Fibroblast of upper back skin (primary cell): ENCODE measurements at regions not wholly inside any gene's neighbourhood (a gene's known extent, or its start where the extent isn't known, plus 50 kb on each side); places are given as distances from the start of the nearest gene placed in this dataset.

Experiments used
- DNase-seq: peaks from one replicate; pipeline ENCODE4 v3.0.0-alpha.2; 2013

GRCh38 chr1:81695741-81696140, 105.0 kb upstream of the ADGRL2 start:
- peak; percentile 93 for DNase-seq

DNA sequence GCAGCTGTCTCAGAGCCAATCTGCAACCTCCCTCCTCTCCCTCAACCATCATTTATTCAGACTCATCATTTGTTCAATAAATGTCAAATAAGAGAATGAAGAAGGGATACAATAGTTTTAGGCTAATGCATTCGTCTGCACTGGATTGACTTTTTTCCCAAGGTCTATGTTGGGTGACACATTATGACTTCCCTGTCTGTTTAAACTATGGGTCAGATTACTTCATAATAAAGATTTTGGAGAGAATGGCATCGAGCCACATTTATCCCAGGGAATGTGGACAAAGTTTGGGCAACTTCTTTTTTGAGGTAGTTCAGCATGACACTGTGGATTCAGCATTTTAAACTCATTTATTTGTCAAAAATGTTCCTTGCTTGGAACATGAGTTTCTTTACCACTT, 107.4 kb upstream of the ADGRL2 start:
- no peak for DNase-seq

DNA sequence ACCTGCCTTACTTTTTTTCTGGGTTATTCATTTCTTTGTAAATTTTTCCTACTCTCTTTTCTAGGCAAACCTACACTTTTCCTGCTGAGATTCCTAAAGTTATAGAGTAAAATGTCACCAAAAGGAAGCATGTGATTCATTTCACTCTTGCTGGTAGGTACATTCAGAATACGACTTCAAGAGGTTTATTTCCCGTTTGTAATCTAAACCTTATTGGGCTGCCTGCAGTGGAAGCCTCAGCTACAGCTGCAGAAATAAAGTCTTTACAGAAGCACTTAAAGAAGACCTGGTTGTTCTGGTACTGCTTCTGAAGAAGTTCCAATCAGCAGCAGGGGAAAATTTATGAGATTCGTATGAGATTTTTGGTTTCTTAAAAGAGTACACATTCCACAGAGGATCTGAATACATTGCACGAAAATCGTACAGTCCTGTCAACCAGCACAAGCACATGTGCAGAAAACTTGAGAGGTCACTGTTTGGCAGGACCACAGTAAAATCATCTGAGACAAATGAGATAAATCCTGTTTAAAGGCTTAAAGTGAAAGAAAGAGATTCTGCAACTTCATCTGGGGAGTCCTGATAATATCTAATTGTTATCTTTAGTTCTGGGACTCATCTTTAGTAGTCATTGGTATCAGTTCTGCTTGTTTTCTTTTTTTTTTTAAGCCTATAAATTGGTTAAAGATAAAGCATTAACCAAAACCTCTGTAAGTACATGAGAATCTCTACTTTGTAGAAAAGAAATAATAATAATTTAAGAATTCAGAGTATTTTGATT, 109.9 kb upstream of the ADGRL2 start:
- DNase-seq, result peak; percentile 63

DNA sequence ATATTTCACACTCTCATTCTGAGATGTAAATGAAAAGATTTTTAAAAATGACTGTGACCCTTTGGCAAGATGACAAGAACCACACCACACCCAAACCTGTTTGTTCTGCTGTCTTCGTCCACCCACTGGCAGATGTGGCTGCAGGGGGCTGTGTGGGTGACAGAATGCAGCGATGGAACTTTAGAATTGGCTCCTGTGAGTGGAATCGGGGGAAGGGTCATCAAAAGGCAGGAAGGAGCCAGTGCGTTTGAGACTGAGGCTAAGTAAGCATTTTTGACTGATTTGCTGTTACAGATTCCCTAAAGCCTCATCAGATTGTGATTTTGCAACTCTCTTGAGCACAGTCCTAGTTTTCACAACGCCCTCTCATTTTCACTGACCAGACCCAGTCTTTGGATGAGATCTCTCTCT, 111.2 kb upstream of the ADGRL2 start:
- DNase-seq, result peak; percentile 85

DNA sequence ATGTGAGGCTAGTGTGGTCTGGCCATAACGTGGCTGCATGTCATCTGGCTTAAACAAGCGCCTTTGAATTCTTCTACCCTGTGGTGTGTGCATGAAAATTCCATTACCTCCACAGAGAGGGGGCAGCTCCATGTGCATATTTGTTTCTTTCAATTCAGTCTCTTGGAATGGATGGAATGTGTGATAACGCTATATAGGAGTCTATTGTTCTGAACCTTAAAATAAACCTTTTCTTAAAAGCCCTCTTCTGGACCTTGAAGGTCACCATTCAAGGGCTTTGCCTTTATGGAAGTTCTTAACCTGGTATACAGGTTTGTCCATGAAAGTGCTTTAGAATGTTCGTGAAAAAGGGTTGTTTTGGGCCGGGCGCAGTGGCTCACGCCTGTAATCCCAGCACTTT, 118.2 kb upstream of the ADGRL2 start:
- peak; percentile 89 for DNase-seq

GRCh38 chr1:81681601-81682266, 119.0 kb upstream of the ADGRL2 start:
- peak; percentile 39 for DNase-seq

DNA sequence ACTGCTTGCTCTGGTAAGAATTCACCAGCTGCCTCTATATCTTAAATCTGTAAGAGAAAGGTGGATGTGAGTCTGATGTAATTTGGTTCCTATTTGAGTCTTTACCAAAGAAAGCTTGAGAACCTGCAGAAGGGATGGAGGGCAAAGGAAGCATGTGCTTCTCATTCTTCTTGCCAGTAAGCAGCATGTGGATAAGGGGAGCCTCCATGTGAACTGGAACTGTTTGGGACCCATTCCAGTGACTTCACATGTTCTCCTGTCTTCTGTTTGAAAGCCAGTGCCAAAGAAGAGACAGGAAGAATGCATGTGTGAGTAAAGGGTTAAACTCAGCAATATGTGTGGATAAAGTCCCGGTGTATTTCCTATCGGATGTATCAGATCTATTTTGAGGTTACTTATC, 119.6 kb upstream of the ADGRL2 start:
- peak; percentile 14 for DNase-seq

DNA sequence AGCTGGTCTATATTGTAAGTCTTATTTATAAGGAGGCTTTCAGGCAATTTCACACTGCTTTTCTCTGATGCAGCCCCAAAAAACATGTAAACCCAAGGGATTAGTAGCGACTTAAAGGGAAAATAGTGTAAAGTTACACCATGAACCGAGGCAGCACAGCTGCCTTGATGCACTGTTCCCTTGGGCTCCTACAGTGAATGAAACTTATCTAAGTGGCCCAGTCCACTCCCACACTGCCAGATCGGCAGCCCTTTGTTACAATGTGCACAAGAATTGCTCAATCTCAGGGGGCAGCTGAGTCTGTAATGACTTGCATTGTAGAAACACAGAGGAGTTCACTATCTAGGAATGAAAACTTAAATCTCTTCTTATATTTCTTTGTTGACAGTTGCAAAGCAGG, 120.8 kb upstream of the ADGRL2 start:
- DNase-seq, result peak; percentile 31

DNA sequence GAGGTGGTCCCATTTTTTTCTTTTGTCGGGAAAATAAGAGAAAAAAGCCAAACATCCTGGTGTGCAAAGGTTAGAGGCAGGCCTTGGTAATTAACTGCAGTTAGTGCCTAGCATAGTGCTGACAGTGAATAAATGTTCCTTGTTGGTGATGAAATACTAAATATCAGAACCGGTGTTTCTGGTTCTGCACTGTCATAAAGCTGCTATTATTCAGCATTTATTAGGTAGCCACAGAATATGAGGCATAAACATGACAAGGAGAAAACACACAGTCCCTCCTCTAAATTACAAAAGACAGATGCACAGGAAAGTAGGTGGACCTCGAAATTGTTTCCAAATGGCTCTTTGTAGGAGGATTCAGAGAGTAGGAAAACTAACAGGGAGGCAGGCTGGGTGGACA, 122.0 kb upstream of the ADGRL2 start:
- DNase-seq, result no peak

- DNase-seq, result no peak
Observed at GRCh38 chr1:81672766-81673165, 128.0 kb upstream of the ADGRL2 start.

DNA sequence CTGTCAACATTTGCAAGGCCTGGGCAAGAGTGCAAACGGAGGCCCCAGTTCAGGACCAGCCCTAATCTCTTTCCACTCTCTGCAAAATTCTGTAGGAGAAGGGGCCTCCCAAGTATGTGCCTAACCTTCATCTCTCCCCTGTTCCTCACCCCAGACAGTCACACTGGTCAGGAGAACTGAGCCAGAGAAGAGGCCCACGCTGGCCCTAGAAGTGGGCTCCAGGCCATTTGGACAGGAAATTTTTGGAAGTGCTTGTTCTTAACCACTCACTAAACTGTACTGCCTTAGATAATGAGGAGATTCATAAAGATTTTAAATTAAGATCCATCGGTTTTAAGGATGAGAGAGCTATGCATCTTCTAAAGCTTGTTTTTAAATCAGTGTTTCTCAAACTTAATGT, 129.7 kb upstream of the ADGRL2 start:
- no peak for DNase-seq

DNA sequence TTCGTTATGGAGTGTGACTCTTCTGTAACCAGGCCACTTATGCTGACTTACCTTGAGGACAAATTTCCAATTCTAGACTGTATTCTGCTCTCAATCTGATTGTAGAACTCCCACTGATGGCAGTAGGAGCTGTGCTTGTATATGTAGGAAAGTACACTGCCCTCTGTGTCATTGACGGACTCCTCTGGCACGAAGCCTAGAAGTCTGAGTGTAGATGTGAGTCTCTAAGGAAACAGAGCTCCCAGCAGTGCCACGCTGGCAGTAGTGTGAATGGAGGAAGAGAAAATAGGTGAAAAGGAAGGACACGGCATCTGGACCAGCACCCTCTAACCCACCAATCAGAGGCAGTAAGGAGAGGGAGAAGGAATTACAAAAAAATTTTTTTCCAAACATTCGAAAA, 130.4 kb upstream of the ADGRL2 start:
- DNase-seq, result peak; percentile 93

GRCh38 chr1:81666586-81666985, 134.1 kb upstream of the ADGRL2 start:
- DNase-seq, result peak; percentile 42

GRCh38 chr1:81664341-81664740, 136.4 kb upstream of the ADGRL2 start:
- peak; percentile 88 for DNase-seq

GRCh38 chr1:81662913-81663526, 137.7 kb upstream of the ADGRL2 start:
- no peak for DNase-seq

DNA sequence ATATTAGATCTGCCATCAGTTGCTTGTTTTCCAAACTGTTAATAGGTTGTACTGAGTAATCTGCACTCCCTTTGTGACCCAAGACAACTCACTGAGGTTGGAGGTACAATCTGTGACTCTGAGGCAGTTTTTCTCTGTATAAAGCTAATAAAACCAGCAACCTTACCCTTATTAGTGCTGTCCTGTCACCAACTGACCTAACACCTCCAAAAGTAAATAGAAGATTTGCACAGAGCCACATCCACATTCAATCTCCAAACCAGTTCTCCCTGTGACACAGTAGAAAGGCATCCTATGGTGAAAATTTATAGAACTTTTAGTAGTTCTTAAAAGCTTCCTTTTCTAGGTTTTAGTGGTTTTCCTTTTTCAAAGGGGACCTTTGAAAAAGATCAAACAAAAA, 140.4 kb upstream of the ADGRL2 start:
- peak; percentile 36 for DNase-seq

DNA sequence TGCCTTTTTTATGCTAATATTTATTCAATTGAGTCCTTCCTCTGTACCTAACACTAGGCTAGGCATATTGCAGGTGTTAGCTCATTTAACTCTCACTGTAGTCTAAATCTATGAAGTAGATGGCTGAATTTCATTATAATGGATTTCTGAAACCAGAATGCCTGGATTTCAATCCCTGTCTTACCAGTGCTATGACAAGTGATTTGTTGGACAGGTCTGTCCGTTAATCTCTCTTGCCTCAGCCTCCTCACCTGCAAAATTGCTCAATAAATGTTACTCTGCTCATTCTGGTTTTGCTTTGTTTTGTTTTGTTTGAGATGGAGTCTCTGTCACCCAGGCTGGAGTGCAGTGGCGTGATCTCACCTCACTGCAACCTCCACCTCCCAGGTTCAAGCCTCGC, 146.1 kb upstream of the ADGRL2 start:
- no peak for DNase-seq

DNA sequence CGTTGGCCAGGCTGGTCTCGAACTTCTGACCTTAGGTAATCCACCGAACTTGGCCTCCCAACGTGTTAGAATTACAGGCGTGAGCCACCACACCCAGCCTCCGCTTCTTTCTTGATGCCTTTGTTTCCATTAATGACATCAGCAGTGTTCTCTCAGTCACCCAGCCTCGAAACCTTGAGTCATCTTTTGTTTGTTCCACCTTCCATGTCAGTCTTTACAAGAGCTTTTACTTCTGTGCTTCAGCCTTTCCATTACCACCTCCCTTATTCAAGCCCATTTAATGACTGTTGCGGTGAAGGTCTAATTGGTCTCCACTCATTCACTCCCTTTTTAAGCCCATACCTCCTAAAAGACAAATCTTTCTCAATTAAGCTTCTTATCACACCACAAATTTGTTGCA, 146.6 kb upstream of the ADGRL2 start:
- DNase-seq, result no peak

- DNase-seq, result no peak
Observed at GRCh38 chr1:81650776-81651175, 150.0 kb upstream of the ADGRL2 start.

DNA sequence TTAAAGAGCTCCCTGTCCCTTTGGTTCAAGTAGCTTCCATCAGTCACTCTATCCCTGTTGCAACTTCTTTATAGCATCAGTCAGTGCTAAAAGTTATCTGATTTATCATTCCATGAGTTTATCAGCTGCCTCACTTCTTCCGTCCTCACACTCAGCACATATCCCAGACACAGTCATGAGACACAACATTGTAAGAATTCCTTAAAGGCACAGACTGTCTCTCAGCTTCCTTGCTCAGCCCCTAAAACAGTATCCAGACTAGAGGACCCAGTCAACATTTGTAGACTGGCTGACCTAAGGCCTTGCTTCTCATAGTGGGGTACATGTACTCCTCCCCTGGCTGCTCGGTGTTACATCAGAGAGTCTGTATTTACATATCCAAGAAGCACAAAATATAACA, 164.9 kb upstream of the ADGRL2 start:
- DNase-seq, result peak; percentile 4

GRCh38 chr1:81634294-81634693, 166.4 kb upstream of the ADGRL2 start:
- DNase-seq, result no peak

GRCh38 chr1:81619156-81619555, 181.6 kb upstream of the ADGRL2 start:
- no peak for DNase-seq

GRCh38 chr1:81618376-81618775, 182.4 kb upstream of the ADGRL2 start:
- no peak for DNase-seq

DNA sequence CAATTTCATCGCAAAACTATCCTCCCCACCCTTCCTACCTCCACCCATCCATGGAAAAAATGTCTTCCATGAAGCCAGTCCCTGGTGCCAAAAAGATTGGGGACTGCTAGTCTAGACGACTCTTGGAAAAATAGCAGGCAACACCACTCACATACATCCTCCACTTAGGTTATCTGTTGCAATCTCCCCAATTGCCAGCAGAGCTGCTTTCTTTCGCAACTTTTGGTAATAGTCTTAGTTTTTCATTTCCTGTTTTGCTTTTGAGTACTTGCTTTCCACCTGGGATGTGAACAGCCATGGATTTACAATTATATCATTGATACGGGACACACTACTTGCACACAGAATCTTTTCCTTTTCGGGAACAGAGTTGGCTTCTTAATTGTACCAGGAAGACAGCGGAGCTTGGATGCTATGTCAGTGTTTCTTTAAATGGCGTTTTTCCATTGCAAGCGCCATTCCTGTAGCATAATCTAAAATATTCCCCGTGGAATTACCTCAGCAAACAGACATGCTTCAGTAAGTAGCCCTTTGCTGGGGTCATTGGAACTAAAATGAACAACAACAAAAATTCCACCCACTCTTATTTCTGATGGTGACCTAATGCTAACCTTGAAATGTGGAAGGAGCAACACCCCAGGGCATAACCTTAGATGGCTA, 183.3 kb upstream of the ADGRL2 start:
- DNase-seq, result peak; percentile 20
